Effector memory CD8-positive, alpha-beta T cell (primary cell): ENCODE measurements at regions not wholly inside any gene's neighbourhood (a gene's known extent, or its start where the extent isn't known, plus 50 kb on each side); places are given as distances from the start of the nearest gene placed in this dataset.
"Not testable (repeated sequence)": the region's sequence is repeated elsewhere in the genome, so short reads cannot be mapped to it uniquely, and the experiment has no call there.

Experiments
- ATAC-seq: fragments of 150-1000 bp; cut with Tn5 transposase; replicated peaks from 2 replicates; pipeline ENCODE4 v1.10.0; 2021; ENCODE audit warnings: mild to moderate bottlenecking, moderate library complexity
- DNase-seq, 3 experiments: peaks; one replicate each; pipeline ENCODE4 v3.0.0; 2021
- H3K27ac Mint-ChIP-seq, 2 donors: one replicate each; pipeline ENCODE4 v1.8.0; 2022; ENCODE audit warnings: mild to moderate bottlenecking in 2 of 2, mixed read lengths in 2 of 2, moderate library complexity in 2 of 2
- H3K27me3 Mint-ChIP-seq, 2 donors: one replicate each; pipeline ENCODE4 v1.8.0; 2022; ENCODE audit warnings: mixed read lengths in 2 of 2
- H3K36me3 Mint-ChIP-seq: one replicate; pipeline ENCODE4 v1.8.0; 2022; ENCODE audit warnings: mild to moderate bottlenecking, moderate library complexity, mixed read lengths; ENCODE audit not compliant: insufficient read depth
- H3K4me1 Mint-ChIP-seq, 2 donors: one replicate each; pipeline ENCODE4 v1.8.0; 2022; ENCODE audit warnings: low read depth in 2 of 2, mixed read lengths in 2 of 2
- H3K4me3 Mint-ChIP-seq, 2 donors: one replicate each; pipeline ENCODE4 v1.8.0; 2022; ENCODE audit warnings: mild to moderate bottlenecking in 2 of 2, mixed read lengths in 2 of 2, moderate library complexity in 2 of 2
- H3K9me3 Mint-ChIP-seq, 2 donors: one replicate each; pipeline ENCODE4 v1.8.0; 2022; ENCODE audit warnings: mixed read lengths in 2 of 2

DNA sequence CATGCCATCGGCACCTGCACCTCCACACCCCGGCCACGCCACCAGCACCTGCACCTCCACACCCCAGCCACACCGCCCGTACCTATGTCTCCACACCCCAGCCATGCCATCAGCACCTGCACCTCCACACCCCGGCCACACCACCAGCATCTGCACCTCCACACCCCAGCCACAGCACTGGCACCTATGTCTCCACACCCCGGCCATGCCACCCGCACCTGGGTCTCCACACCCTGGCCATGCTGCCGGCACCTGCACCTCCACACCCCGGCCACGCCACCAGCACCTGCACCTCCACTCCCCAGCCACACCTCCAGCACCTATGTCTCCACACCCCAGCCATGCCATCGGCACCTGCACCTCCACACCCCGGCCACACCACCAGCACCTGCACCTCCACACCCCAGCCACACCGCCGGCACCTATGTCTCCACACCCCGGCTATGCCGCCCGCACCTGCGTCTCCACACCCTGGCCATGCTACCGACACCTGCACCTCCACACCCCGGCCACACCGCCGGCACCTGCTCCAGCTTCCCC, 390.3 kb upstream of the MYT1L start:
- H3K9me3 Mint-ChIP-seq: peaks cover 2 to 8% of the 10 kb centered on the region in 2 donors
- H3K36me3 Mint-ChIP-seq: no peaks in the 10 kb centered on the region
- H3K4me3 Mint-ChIP-seq: no peak overlapping the region
- no peaks in the 10 kb centered on the region for H3K4me1 Mint-ChIP-seq
- peaks cover 0 to 5% of the 10 kb centered on the region in 2 donors for H3K27me3 Mint-ChIP-seq
- H3K27ac Mint-ChIP-seq: no peak overlapping the region
- DNase-seq: no peak
- ATAC-seq: no peak

DNA sequence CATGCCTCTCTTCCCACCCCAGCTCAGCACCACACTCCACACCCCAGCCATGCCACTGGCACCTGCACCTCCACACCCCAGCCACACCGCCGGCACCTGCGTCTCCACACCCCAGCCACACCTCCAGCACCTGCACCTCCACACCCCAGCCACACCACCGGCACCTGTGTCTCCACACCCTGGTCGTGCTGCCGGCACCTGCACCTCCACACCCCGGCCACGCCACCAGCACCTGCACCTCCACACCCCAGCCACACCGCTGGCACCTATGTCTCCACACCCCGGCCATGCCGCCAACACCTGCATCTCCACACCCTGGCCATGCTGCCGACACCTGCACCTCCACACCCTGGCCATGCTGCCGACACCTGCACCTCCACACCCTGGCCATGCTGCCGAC, 389.7 kb upstream of the MYT1L start:
- not testable (repeated sequence) for H3K27me3 Mint-ChIP-seq, H3K36me3 Mint-ChIP-seq, H3K27ac Mint-ChIP-seq, DNase-seq, H3K9me3 Mint-ChIP-seq, H3K4me3 Mint-ChIP-seq, H3K4me1 Mint-ChIP-seq, ATAC-seq

DNA sequence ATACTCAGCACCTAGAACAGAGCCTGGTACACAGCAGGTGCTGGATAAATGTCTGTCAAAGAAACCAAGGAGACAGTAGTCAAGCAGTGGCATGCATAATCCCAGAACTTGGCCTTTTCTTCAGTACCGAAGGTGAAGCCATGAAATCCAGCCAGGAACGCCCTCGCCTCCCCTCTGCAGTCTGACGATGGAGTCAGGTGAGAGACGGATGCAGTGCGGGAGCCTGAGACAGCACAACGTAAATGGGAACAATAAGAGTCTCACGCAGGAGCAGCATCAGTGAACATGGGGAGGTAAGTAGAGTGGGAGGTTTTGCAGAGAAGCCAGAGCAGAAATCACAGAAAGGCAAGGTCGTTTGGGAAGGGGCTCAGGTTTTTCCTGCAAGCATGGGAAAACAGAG, 389.3 kb upstream of the MYT1L start:
- Mint-ChIP-seq H3K27me3 (peaks cover 0 to 5% of the 10 kb centered on the region in 2 donors), H3K9me3 (peaks cover 2 to 7% of the 10 kb centered on the region in 2 donors), H3K27ac (no peak overlapping the region), H3K36me3 (no peaks in the 10 kb centered on the region), H3K4me1 (no peaks in the 10 kb centered on the region), H3K4me3 (no peak overlapping the region)
- no peak for DNase-seq
- ATAC-seq: no peak

DNA sequence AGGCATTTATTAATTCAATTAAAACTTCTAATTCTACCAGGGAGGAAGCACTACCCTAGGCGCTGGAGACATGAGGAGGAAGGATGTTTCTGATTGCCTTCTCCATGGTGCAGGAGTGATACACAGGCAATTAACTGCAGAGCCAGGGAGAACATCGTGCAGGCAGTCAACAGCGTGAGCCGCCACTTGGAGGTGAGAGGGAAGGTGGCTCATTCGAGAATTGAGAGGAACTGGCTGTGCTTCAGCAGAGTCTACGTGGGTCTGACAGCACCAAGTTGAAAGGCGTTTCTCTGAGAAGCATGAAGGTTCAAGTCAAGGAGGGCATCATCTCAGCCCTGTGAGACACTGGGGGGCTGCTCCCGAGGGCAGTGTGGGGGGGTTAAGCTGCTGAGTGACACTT, 388.7 kb upstream of the MYT1L start:
- Mint-ChIP-seq H3K9me3 (peaks cover 2 to 7% of the 10 kb centered on the region in 2 donors), H3K27me3 (peaks cover 0 to 5% of the 10 kb centered on the region in 2 donors), H3K4me3 (no peak overlapping the region), H3K4me1 (no peaks in the 10 kb centered on the region), H3K36me3 (no peaks in the 10 kb centered on the region), H3K27ac (no peak overlapping the region)
- no peak for DNase-seq
- no peak for ATAC-seq

DNA sequence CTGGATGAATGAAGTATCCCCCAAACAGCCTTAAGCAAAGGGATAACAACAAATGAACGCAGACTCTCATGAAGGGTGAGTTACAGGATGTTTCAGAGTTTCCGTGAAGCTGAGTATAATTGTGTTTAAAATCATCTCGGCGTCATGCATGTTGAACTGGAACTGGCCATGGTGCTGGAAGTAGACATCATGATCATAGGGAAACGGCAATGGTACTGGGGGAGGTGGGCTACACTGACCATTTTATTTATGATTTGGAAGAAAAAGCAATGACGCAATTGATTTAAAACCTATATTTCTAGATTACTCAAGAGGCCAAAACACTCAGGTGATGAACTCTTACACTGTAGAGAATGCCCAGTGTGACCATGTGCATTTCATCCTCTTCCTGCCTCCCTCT, 387.9 kb upstream of the MYT1L start:
- H3K4me1 Mint-ChIP-seq: no peaks in the 10 kb centered on the region
- peaks cover 2 to 7% of the 10 kb centered on the region in 2 donors for H3K9me3 Mint-ChIP-seq
- no peak overlapping the region for H3K4me3 Mint-ChIP-seq
- no peak for ATAC-seq
- H3K36me3 Mint-ChIP-seq: no peaks in the 10 kb centered on the region
- H3K27ac Mint-ChIP-seq: no peak overlapping the region
- DNase-seq: no peak
- peaks cover 0 to 5% of the 10 kb centered on the region in 2 donors for H3K27me3 Mint-ChIP-seq

DNA sequence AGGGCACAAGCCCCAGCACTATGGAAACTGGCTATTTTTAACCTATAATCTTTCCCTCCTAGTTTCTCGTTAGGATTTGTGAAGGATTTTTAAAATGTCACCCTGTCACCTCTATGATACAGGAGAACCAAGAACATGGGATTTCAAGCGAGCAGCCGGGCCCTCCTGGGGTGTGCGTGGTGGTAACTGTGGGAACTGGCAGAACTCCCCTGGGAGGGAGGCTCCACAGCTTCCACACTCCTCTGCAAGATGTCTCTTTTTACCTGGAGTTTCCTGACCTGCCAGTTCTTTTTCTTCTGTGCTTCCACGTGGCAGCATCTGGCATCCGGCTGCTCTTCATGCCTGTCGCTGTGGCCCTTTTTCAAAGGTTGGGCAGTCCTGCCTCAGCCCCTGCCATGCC, 386.3 kb upstream of the MYT1L start:
- Mint-ChIP-seq H3K9me3 (peaks cover 2 to 14% of the 10 kb centered on the region in 2 donors), H3K36me3 (no peaks in the 10 kb centered on the region), H3K27ac (no peak overlapping the region), H3K4me1 (no peaks in the 10 kb centered on the region), H3K27me3 (peaks cover 14 to 15% of the 10 kb centered on the region in 2 donors), H3K4me3 (no peak overlapping the region)
- no peak for DNase-seq
- no peak for ATAC-seq

DNA sequence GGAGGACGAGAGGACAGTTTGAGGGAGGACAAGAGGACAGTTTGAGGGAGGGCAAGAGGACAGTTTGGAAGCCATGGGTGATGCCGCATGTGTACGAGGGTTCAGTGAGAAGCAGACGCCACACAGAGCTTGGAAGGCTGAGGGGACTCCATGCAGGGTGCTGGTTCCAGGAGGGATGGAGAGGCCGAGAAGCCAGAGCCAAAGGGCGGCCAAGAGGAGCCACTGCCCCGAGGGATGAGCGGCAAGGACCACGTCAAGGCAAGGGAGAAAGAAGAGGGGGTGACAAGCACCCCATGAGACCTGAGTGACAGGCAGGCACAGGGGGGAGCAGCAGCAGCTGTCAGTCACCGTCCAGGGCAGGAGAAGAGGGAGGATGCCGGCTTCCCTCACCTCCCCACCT, 385.7 kb upstream of the MYT1L start:
- H3K27me3 Mint-ChIP-seq: peaks cover 19 to 20% of the 10 kb centered on the region in 2 donors
- no peak overlapping the region for H3K4me3 Mint-ChIP-seq
- H3K4me1 Mint-ChIP-seq: no peaks in the 10 kb centered on the region
- ATAC-seq (no peak), DNase-seq (no peak)
- H3K27ac Mint-ChIP-seq: no peak overlapping the region
- H3K9me3 Mint-ChIP-seq: peaks cover 2 to 18% of the 10 kb centered on the region in 2 donors
- H3K36me3 Mint-ChIP-seq: no peaks in the 10 kb centered on the region

DNA sequence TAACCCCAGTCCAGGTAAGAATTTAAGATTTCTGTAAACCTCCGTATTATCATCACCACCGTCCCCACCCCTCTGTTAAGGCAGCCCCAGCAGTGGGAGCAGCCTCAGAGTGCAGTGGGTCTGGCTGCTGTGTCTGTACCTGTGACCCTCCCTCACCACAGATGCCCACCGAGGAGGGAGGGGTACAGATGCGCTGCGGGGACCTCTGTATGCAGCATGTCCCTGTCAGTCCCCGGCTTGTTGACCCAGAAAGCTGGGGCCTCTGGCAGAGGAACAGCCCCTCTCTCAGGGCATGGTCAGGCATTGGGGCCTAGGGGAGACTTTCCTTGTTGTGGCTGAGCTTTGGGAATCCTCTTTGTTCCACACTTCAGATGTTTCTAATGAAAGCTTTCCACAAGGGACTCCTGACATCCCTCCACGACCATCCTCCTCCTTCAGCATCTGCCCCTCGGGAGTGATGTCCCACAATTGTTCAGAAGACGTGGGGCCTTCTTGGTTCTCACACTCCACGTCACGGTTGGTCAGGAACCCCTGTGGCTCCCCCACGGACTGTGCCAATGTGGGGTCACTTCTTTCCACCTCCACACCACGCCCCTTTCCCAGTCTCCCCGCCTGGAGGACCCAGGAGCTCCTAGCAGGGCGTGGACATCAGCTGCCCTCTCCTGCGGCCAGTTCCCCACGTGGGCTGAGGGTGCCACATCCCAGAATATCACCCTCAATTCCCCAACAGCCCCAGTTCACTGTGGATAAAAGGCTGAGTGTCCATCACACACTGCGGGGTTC, 384.2 kb upstream of the MYT1L start:
- ATAC-seq (no peak), DNase-seq (no peak)
- Mint-ChIP-seq H3K27me3 (peaks cover 19 to 20% of the 10 kb centered on the region in 2 donors), H3K36me3 (no peaks in the 10 kb centered on the region), H3K4me1 (no peaks in the 10 kb centered on the region), H3K27ac (no peak overlapping the region), H3K9me3 (peaks cover 0 to 14% of the 10 kb centered on the region in 2 donors), H3K4me3 (no peak overlapping the region)

DNA sequence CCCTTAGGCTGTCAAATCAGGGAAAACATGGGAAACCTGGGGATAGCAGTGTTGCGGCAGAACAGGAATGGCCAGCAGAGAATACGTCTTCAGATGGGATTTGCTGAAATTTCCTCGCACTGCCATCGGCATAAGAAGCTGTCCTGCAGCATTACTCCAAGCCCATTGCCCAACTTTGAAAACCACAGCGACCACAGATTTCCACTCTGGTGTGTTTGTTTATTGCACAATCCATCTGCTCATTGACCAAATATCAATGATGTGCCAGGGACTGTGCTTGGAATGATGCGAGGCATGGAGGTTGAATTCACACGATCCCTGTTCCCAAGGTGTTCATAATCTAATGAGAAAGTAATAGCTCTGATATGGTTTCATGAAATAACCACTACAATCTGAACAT, 383.3 kb upstream of the MYT1L start:
- Mint-ChIP-seq H3K36me3 (no peaks in the 10 kb centered on the region), H3K4me1 (no peaks in the 10 kb centered on the region), H3K27ac (no peak overlapping the region), H3K27me3 (peaks cover 19 to 20% of the 10 kb centered on the region in 2 donors), H3K4me3 (no peak overlapping the region), H3K9me3 (peaks cover 0 to 11% of the 10 kb centered on the region in 2 donors)
- no peak for DNase-seq
- no peak for ATAC-seq

DNA sequence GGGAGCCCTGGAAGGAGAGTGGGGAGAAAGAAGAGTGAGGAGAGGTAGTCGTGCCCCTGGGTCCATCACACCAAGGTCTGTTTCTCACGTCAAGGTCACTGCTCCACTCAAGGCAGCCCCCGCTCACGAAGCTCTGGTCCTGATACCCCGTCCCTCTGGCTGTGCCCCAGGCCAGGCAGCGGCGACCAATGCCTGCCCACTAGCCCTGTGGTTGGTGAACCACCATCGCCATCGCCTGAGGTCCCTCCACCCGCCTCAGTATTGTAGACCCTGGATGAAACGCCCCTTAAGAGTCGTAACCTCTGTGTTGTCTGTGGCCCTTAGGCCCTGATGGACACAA, 378.3 kb upstream of the MYT1L start:
- H3K4me3 Mint-ChIP-seq: no peak overlapping the region
- no peak overlapping the region for H3K27ac Mint-ChIP-seq
- no peak for ATAC-seq
- H3K27me3 Mint-ChIP-seq: peaks cover 14 to 27% of the 10 kb centered on the region in 2 donors
- no peak for DNase-seq
- H3K9me3 Mint-ChIP-seq: peaks cover 0 to 11% of the 10 kb centered on the region in 2 donors
- no peaks in the 10 kb centered on the region for H3K4me1 Mint-ChIP-seq
- H3K36me3 Mint-ChIP-seq: no peaks in the 10 kb centered on the region

DNA sequence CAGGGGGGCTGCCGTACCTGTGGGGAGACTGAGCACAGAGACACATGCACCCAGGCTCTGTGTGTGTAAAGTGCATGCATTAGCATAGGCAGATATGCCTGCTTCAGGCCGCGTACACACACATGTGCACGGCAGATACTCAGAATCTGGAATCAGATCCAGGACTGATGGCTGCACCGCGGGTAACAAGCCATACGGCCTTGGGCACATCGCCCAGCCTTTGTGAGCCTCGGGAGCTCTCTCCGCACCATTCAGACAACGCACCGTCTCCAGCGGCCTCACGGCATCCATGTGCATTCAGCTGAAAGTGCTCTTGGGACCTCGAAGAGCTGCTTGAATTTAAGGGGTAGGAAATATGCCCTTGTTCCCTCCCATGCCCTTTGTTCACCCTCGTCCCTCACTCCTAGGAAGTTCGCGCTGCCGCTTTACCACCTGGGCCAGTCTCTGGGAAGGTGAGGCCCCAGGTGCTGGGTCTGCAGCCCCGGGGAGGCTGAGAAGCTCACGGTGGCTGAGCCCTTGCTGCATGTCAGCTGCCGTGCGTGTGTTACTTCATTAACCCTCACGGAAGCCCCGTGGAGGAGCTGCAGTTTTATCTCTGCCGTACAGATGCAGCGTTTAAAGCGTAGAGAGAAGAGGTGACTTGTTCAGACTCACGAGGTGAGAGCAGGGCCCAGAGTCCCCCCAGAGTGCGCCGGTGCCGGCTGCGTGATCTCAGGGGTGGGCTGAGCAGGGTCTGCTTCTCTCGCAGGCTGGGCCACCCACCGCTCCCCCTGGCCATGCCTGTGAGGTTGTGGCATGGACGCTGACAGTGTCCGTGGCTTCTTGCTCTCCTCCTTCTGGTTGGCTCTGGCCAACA, 377.7 kb upstream of the MYT1L start:
- H3K9me3 Mint-ChIP-seq: peaks cover 0 to 11% of the 10 kb centered on the region in 2 donors
- no peaks in the 10 kb centered on the region for H3K36me3 Mint-ChIP-seq
- H3K27ac Mint-ChIP-seq: no peak overlapping the region
- peaks cover 0 to 2% of the 10 kb centered on the region in 2 donors for H3K4me1 Mint-ChIP-seq
- no peak overlapping the region for H3K4me3 Mint-ChIP-seq
- DNase-seq (no peak), ATAC-seq (no peak)
- peaks cover 14 to 33% of the 10 kb centered on the region in 2 donors for H3K27me3 Mint-ChIP-seq

DNA sequence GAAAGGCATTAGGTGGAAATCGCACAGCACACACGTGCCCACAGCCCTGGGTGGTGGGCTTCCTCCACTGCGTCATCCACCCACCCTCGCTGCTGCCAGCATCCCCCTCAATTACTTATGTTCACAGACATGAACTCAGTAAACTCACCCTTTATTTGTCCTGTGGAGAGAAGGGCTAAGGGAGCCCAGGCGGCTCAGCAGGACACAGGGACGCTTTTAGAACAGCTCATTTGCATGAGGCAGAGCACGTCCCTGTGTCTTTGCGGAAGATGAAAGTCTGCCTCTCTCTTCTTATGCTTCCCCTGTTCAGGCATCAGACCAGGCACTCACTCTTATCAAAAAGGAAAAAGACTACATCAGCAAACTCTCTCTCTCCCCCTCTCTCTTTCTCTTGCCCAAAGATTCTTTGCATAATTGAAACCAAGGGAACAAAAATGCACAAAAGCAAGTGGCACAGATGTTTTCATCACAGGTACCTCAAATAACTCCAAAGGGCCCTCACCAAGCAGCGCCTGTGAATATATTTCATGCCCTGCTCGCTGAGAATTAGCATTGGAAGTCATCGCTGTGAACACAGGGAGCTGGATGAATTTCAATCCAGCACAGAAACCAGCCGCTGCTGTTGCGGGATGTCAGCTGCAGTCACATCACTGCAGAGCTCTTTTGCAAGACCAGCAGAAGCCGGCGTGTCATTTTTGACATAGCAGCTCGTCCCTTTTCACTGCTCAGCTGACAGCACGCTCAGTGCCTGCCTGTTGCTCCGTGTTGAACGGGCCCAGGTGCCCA, 376.3 kb upstream of the MYT1L start:
- ATAC-seq (no peak), DNase-seq (no peak)
- Mint-ChIP-seq H3K4me3 (no peak overlapping the region), H3K36me3 (no peaks in the 10 kb centered on the region), H3K27ac (no peak overlapping the region), H3K9me3 (peaks cover 0 to 4% of the 10 kb centered on the region in 2 donors), H3K4me1 (peaks cover 0 to 2% of the 10 kb centered on the region in 2 donors), H3K27me3 (peaks cover 4 to 21% of the 10 kb centered on the region in 2 donors)

DNA sequence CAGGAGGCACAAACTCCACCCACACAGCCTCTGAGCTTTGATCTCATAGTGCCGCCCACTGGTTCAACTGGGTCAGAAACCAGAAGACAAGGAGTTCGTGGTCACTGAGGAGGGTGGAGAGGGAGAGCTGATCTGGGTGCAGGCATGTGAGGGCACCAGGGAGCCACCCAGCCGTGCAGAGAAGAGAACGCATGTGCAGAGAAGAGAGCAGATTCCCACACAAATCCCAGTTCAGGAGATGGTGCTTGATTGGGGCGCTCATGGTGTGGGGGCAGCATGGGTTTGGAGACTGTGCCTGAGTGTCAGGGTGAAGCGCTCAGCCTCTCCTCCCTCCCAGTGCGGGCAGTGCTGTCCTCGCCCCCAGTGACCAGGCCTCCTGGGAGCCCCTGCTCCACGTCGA, 375.2 kb upstream of the MYT1L start:
- DNase-seq (no peak), ATAC-seq (no peak)
- H3K27ac Mint-ChIP-seq: no peak overlapping the region
- H3K27me3 Mint-ChIP-seq: peaks cover 0 to 16% of the 10 kb centered on the region in 2 donors
- H3K36me3 Mint-ChIP-seq: no peaks in the 10 kb centered on the region
- H3K9me3 Mint-ChIP-seq: no peaks in the 10 kb centered on the region
- H3K4me1 Mint-ChIP-seq: peaks cover 0 to 2% of the 10 kb centered on the region in 2 donors
- H3K4me3 Mint-ChIP-seq: no peak overlapping the region
